HCT116 (cell line): ENCODE measurements at regions not wholly inside any gene's neighbourhood (a gene's known extent, or its start where the extent isn't known, plus 50 kb on each side); places are given as distances from the start of the nearest gene placed in this dataset.

ENCODE experiments used
- ATAC-seq: fragments of 200-7000 bp; cut with Tn5 transposase; 2 replicates; pipeline ENCODE4 v1.9.1; 2020; ENCODE audit warnings: mild to moderate bottlenecking, moderate library complexity
- BruUV-seq: library from RNA; stranded (reverse); fragments of 400-500 nt; replicated peaks from 2 replicates; lab custom pipeline; 2021; lab: Mats Ljungman, UMichigan
- CTCF ChIA-PET: fragments of 300-600 bp; sonication (Branson Sonifier 250); formaldehyde crosslinking; loops from one replicate; lab custom pipeline; 2021; ENCODE audit warnings: antibody characterized with exemption; lab: Charles Lee
- POLR2A ChIA-PET: fragments of 300-600, 350-600 bp; sonication (Branson Sonifier 250); formaldehyde crosslinking; loops from one replicate; lab custom pipeline; 2021; ENCODE audit warnings: antibody characterized with exemption; lab: Charles Lee
- RAD21 ChIA-PET, 2 experiments: fragments of 300-600 bp; sonication (Branson Sonifier 250); formaldehyde crosslinking; loops; one replicate each; lab custom pipeline; 2023; ENCODE audit warnings: low total read pairs in 2 of 2; ENCODE audit not compliant: uncharacterized antibody in 2 of 2, unreplicated experiment in 2 of 2, low non-redundant PET in 1 of 2; lab: Charles Lee
- DNase-seq: peaks from one replicate; pipeline ENCODE4 v3.0.0-alpha.2; 2010; ENCODE audit warnings: low read depth, low spot score
- H2AFZ ChIP-seq: fragments of 200-600 bp; shearing (Covaris generic), sonication (generic); 2 replicates; pipeline ENCODE4 v1.6.1; 2017; ENCODE audit warnings: low read depth, mixed run types, mixed read lengths, antibody characterized with exemption, low read length; ENCODE audit not compliant: poor library complexity, severe bottlenecking
- H3K27ac ChIP-seq: 2 replicates; pipeline ENCODE4 v1.5.1; 2012; ENCODE audit warnings: low read depth, low read length
- H3K27me3 ChIP-seq: fragments of 200-600 bp; sonication (generic); 2 replicates; pipeline ENCODE4 v1.6.1; 2016; ENCODE audit warnings: mixed run types, low read length, mixed read lengths; ENCODE audit not compliant: insufficient read depth
- H3K36me3 ChIP-seq, 2 experiments: fragments of 200-500 bp in 1 of 2; fragments of 200-600 bp in 1 of 2; sonication (Bioruptor generic) in 1 of 2; sonication (generic) in 1 of 2; 2 replicates each; pipeline versions ENCODE4 v1.5.1 to v1.6.1; 2014 to 2016; ENCODE audit warnings: low read length in 2 of 2, inconsistent platforms in 1 of 2, mixed read lengths in 1 of 2, mixed run types in 1 of 2; ENCODE audit not compliant: insufficient read depth in 2 of 2, control insufficient read depth in 1 of 2
- H3K4me1 ChIP-seq, 2 experiments: fragments of 200-600 bp in 1 of 2; sonication (generic) in 1 of 2; 2 replicates each; pipeline versions ENCODE4 v1.5.1 to v1.6.1; 2012 to 2017; ENCODE audit warnings: low read length in 2 of 2, inconsistent platforms in 1 of 2, mild to moderate bottlenecking in 1 of 2, mixed read lengths in 1 of 2, mixed run types in 1 of 2, moderate library complexity in 1 of 2; ENCODE audit not compliant: insufficient read depth in 2 of 2, control insufficient read depth in 1 of 2
- H3K4me2 ChIP-seq: fragments of 200-600 bp; sonication (generic); 2 replicates; pipeline ENCODE4 v1.6.1; 2017; ENCODE audit warnings: mixed run types, low read length, mixed read lengths
- H3K4me3 ChIP-seq, 2 experiments: fragments of 200-600 bp in 1 of 2; sonication (generic) in 1 of 2; replicated peaks in 1 of 2; 2 replicates each; pipeline ENCODE4 v1.5.1; 2011 to 2016; ENCODE audit warnings: low read length in 2 of 2, control low read depth in 1 of 2, low read depth in 1 of 2, mild to moderate bottlenecking in 1 of 2, mixed read lengths in 1 of 2, mixed run types in 1 of 2
- H3K79me2 ChIP-seq: fragments of 200-600 bp; sonication (generic); 2 replicates; pipeline ENCODE4 v1.6.1; 2017; ENCODE audit warnings: mild to moderate bottlenecking, mixed run types, low read length, moderate library complexity, mixed read lengths; ENCODE audit not compliant: insufficient read depth
- H3K9ac ChIP-seq: fragments of 200-600 bp; sonication (generic); 2 replicates; pipeline ENCODE4 v1.6.1; 2016; ENCODE audit warnings: low read length, mixed read lengths
- H3K9me2 ChIP-seq: fragments of 200-600 bp; sonication (generic), shearing (Covaris generic); 2 replicates; pipeline ENCODE4 v1.6.1; 2017; ENCODE audit warnings: mixed run types, mild to moderate bottlenecking, moderate library complexity; ENCODE audit not compliant: insufficient read depth
- H3K9me3 ChIP-seq, 2 experiments: fragments of 200-500 bp in 1 of 2; fragments of 200-600 bp in 1 of 2; sonication (Bioruptor generic) in 1 of 2; sonication (generic) in 1 of 2; 2 replicates each; pipeline ENCODE4 v1.6.1; 2014 to 2017; ENCODE audit warnings: low read length in 2 of 2, mixed read lengths in 2 of 2, inconsistent platforms in 1 of 2, low read depth in 1 of 2, mild to moderate bottlenecking in 1 of 2, mixed run types in 1 of 2, moderate library complexity in 1 of 2; ENCODE audit not compliant: control insufficient read depth in 1 of 2, insufficient read depth in 1 of 2
- H4K20me1 ChIP-seq: fragments of 200-600 bp; sonication (generic), shearing (Covaris generic); 2 replicates; pipeline ENCODE4 v1.6.1; 2017; ENCODE audit warnings: mixed run types, mild to moderate bottlenecking, moderate library complexity; ENCODE audit not compliant: insufficient read depth
- CEBPB ChIP-seq: IDR thresholded peaks from 2 replicates; pipeline ENCODE4 v1.6.1; 2012; ENCODE audit warnings: low read depth
- POLR2AphosphoS5 ChIP-seq: IDR thresholded peaks from 2 replicates; pipeline ENCODE4 v1.6.1; 2011; ENCODE audit warnings: mild to moderate bottlenecking, low read depth, low read length, moderate library complexity
- SIN3A ChIP-seq: IDR thresholded peaks from 2 replicates; pipeline ENCODE4 v1.6.1; 2012; ENCODE audit warnings: low read depth
- SP1 ChIP-seq: IDR thresholded peaks from 2 replicates; pipeline ENCODE4 v1.6.1; 2012; ENCODE audit warnings: low read depth
- YY1 ChIP-seq: IDR thresholded peaks from 2 replicates; pipeline ENCODE4 v1.6.1; 2011; ENCODE audit warnings: low read length, low read depth, moderate library complexity, mild to moderate bottlenecking; ENCODE audit not compliant: insufficient replicate concordance; ENCODE audit errors: extremely low read depth
- ZNF274 ChIP-seq: fragments of 200-500 bp; sonication (Bioruptor generic); IDR thresholded peaks from 2 replicates; pipeline ENCODE4 v1.6.1; 2014; ENCODE audit warnings: mild to moderate bottlenecking, low read depth, low read length, inconsistent platforms
- intact Hi-C: fragments of 100-400 bp; cut with micrococcal nuclease; formaldehyde crosslinking; loops from 2 replicates; pipeline ENCODE4 v1.10.0; 2022
- TF ChIP-seq, protein P1 (sequence below): IDR thresholded peaks from 2 replicates; pipeline ENCODE4 v1.6.1; 2012; ENCODE audit warnings: low read depth
- TF ChIP-seq, protein P2 (sequence below): IDR thresholded peaks from 2 replicates; pipeline ENCODE4 v1.6.1; 2012
- TF ChIP-seq, protein P3 (sequence below): IDR thresholded peaks from 2 replicates; pipeline ENCODE4 v1.6.1; 2012

DNA sequence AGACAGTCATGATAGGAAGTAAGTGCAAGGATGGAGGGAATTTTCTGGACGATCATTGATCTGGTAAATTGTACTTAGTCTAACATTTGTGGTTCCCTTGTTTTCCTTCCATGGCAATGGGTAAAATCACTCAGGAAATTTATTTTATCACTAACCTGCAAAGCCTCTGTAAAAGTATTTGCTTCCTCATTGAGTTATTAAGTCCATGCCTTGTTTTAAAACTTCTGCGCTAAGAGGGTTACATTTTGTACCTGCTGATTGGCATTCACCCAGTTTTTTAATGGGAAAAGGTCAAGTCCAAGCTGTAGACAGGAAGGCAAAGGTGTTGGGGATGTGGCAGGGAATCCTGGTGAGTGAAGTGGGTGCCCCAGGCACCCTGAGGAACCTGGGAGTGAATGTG, 146.2 kb upstream of the NR2F2 start:
- TF ChIP-seq, protein P1, sequence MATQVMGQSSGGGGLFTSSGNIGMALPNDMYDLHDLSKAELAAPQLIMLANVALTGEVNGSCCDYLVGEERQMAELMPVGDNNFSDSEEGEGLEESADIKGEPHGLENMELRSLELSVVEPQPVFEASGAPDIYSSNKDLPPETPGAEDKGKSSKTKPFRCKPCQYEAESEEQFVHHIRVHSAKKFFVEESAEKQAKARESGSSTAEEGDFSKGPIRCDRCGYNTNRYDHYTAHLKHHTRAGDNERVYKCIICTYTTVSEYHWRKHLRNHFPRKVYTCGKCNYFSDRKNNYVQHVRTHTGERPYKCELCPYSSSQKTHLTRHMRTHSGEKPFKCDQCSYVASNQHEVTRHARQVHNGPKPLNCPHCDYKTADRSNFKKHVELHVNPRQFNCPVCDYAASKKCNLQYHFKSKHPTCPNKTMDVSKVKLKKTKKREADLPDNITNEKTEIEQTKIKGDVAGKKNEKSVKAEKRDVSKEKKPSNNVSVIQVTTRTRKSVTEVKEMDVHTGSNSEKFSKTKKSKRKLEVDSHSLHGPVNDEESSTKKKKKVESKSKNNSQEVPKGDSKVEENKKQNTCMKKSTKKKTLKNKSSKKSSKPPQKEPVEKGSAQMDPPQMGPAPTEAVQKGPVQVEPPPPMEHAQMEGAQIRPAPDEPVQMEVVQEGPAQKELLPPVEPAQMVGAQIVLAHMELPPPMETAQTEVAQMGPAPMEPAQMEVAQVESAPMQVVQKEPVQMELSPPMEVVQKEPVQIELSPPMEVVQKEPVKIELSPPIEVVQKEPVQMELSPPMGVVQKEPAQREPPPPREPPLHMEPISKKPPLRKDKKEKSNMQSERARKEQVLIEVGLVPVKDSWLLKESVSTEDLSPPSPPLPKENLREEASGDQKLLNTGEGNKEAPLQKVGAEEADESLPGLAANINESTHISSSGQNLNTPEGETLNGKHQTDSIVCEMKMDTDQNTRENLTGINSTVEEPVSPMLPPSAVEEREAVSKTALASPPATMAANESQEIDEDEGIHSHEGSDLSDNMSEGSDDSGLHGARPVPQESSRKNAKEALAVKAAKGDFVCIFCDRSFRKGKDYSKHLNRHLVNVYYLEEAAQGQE: no peak
- TF ChIP-seq CEBPB: no peak
- no peak for TF ChIP-seq SIN3A
- TF ChIP-seq, protein P2, sequence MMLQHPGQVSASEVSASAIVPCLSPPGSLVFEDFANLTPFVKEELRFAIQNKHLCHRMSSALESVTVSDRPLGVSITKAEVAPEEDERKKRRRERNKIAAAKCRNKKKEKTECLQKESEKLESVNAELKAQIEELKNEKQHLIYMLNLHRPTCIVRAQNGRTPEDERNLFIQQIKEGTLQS: no peak
- no peak for TF ChIP-seq ZNF274
- TF ChIP-seq, protein P3, sequence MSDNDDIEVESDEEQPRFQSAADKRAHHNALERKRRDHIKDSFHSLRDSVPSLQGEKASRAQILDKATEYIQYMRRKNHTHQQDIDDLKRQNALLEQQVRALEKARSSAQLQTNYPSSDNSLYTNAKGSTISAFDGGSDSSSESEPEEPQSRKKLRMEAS: no peak
- no peak for TF ChIP-seq YY1
- TF ChIP-seq SP1: no peak
- TF ChIP-seq POLR2AphosphoS5: no peak
- Histone ChIP-seq H3K9ac (no peak overlapping the region), H3K36me3 (no peaks in the 10 kb centered on the region), H3K4me2 (no peak overlapping the region), H4K20me1 (no peaks in the 10 kb centered on the region), H3K4me3 (no peak overlapping the region), H2AFZ (no peak overlapping the region), H3K79me2 (no peaks in the 10 kb centered on the region), H3K27me3 (no peaks in the 10 kb centered on the region), H3K27ac (no peak overlapping the region), H3K4me1 (peaks cover 0 to 6% of the 10 kb centered on the region in 2 experiments; a peak in 1 of 4 replicates), H3K9me3 (no peaks in the 10 kb centered on the region), H3K9me2 (no peaks in the 10 kb centered on the region)
- ChIA-PET POLR2A (no interaction called here), CTCF (no interaction called here), RAD21 (no interaction called here)
- ATAC-seq (no peak), DNase-seq (no peak)
- no TSS peak for BruUV-seq
- intact Hi-C loops: no loop called here
